Frontal cortex (tissue), 3 donors: ENCODE measurements at regions not wholly inside any gene's neighbourhood (a gene's known extent, or its start where the extent isn't known, plus 50 kb on each side); places are given as distances from the start of the nearest gene placed in this dataset.

Experiments used
- DNase-seq, 2 donors: peaks; one replicate each; pipeline ENCODE4 v3.0.0; 2012; ENCODE audit warnings: low spot score in 2 of 2
- FAIRE-seq: peaks from 2 replicates; lab custom pipeline; 2012; peaks lifted over from hg19 to GRCh38; lab: Jason Lieb, UNC
- donor health status: control.
- donor health status: control.
- donor health status: control.

GRCh38 chr6:8278562-8278961 lies 156.8 kb downstream of the SLC35B3 start:
- no peak for DNase-seq

GRCh38 chr6:8277769-8278168 lies 157.6 kb downstream of the SLC35B3 start:
- DNase-seq: no peak
- FAIRE-seq: no peak

More at GRCh38 chr6:8278562-8278961, 156.8 kb downstream of the SLC35B3 start:
- no peak for FAIRE-seq

- no peak for FAIRE-seq
- no peak for DNase-seq
Observed at GRCh38 chr6:8276148-8276547, 159.2 kb downstream of the SLC35B3 start.

GRCh38 chr6:8275667-8276066 lies 159.7 kb downstream of the SLC35B3 start:
- no peak for FAIRE-seq
- DNase-seq: no peak

- DNase-seq (no peak), FAIRE-seq (no peak)
Observed at GRCh38 chr6:8274226-8274625, 161.1 kb downstream of the SLC35B3 start.

GRCh38 chr6:8269872-8270454 lies 165.4 kb downstream of the SLC35B3 start:
- DNase-seq: no peak
- no peak for FAIRE-seq

- FAIRE-seq (no peak), DNase-seq (no peak)
Observed at GRCh38 chr6:8269094-8269493, 166.3 kb downstream of the SLC35B3 start.

- no peak for FAIRE-seq
- no peak for DNase-seq
Observed at GRCh38 chr6:8268606-8269005, 166.3 kb upstream of the EEF1E1 start.

GRCh38 chr6:8268156-8268555 lies 165.8 kb upstream of the EEF1E1 start:
- no peak for FAIRE-seq
- DNase-seq: no peak

GRCh38 chr6:8260610-8261009 lies 158.3 kb upstream of the EEF1E1 start:
- FAIRE-seq (no peak), DNase-seq (no peak)

- no peak for DNase-seq
- FAIRE-seq: no peak
Observed at GRCh38 chr6:8246403-8246802, 144.1 kb upstream of the EEF1E1 start.

- no peak for DNase-seq
- no peak for FAIRE-seq
Observed at GRCh38 chr6:8245726-8246125, 143.4 kb upstream of the EEF1E1 start.

GRCh38 chr6:8243475-8243874 lies 141.1 kb upstream of the EEF1E1 start:
- FAIRE-seq: no peak
- DNase-seq: no peak

- no peak for DNase-seq
- FAIRE-seq: no peak
Observed at GRCh38 chr6:8242885-8243284, 140.5 kb upstream of the EEF1E1 start.

GRCh38 chr6:8240301-8240700 lies 138.0 kb upstream of the EEF1E1 start:
- FAIRE-seq: no peak
- no peak for DNase-seq

GRCh38 chr6:8238773-8239683 lies 136.7 kb upstream of the EEF1E1 start:
- DNase-seq (no peak), FAIRE-seq (no peak)

GRCh38 chr6:8237668-8238067 lies 135.3 kb upstream of the EEF1E1 start:
- DNase-seq (no peak), FAIRE-seq (no peak)

GRCh38 chr6:8236956-8237355 lies 134.6 kb upstream of the EEF1E1 start:
- no peak for DNase-seq
- no peak for FAIRE-seq

GRCh38 chr6:8234321-8234720 lies 132.0 kb upstream of the EEF1E1 start:
- DNase-seq: no peak
- FAIRE-seq: no peak

GRCh38 chr6:8231956-8232355 lies 129.6 kb upstream of the EEF1E1 start:
- FAIRE-seq (no peak), DNase-seq (no peak)

GRCh38 chr6:8229915-8230756 lies 127.8 kb upstream of the EEF1E1 start:
- DNase-seq: no peak
- FAIRE-seq: no peak
